ENCODE measurements at regions not wholly inside any gene's neighbourhood (a gene's known extent, or its start where the extent isn't known, plus 50 kb on each side); places are given as distances from the start of the nearest gene placed in this dataset.

- no peak for FAIRE-seq
These were observed 164.9 kb upstream of the MAF start for GRCh38 chr16:79765431-79765830.

GRCh38 chr16:79764415-79765110 lies 164.0 kb upstream of the MAF start:
- FAIRE-seq = no peak

GRCh38 chr16:79762217-79762616 lies 161.7 kb upstream of the MAF start:
- FAIRE-seq = no peak

- FAIRE-seq = no peak
These were observed 158.2 kb upstream of the MAF start for GRCh38 chr16:79758615-79759346.

DNA sequence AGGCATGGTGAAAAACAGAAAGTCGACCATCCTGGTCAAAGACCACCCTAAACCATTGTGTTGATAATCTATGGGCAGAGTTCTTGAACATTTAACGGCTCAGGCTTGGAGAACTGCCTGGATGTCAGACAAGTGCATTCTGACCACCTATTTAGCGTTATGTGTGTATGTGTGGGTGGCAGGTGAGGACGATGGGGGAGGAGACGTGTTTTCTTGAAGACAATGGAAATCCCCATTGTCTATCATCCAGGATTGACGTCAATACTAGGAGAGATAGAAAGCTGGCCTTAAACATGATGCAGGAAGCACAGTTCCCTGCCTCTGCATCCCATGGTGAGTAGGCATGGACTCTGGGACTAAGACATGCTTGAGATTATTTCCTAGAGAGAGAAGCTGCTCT lies 157.4 kb upstream of the MAF start:
- no peak for FAIRE-seq

GRCh38 chr16:79757163-79757562 lies 156.6 kb upstream of the MAF start:
- FAIRE-seq = no peak

- FAIRE-seq = no peak
These were observed 156.0 kb upstream of the MAF start for GRCh38 chr16:79756571-79756970.

GRCh38 chr16:79754501-79754900 lies 154.0 kb upstream of the MAF start:
- no peak for FAIRE-seq

DNA sequence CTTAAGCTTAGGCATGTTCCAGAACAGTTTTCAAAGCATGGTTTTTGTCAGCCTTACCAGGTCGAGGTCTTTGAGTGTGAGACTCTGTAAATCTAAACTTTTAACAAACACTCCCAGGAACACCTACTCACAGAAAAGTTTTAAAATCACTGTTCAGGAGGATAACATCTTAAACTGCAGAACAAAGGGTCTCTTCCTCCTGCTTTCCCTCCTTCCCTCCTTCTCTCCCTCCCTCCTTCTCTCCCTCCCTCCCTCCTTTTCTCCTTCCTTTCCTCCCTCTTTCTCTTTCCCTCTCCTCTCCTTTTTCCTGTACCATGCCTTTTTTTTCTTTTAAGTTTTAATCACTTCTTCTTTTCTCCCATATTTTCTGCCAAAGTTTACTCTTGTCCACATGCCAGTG lies 153.5 kb upstream of the MAF start:
- no peak for FAIRE-seq

- no peak for FAIRE-seq
These were observed 152.7 kb upstream of the MAF start for GRCh38 chr16:79753286-79753685.

DNA sequence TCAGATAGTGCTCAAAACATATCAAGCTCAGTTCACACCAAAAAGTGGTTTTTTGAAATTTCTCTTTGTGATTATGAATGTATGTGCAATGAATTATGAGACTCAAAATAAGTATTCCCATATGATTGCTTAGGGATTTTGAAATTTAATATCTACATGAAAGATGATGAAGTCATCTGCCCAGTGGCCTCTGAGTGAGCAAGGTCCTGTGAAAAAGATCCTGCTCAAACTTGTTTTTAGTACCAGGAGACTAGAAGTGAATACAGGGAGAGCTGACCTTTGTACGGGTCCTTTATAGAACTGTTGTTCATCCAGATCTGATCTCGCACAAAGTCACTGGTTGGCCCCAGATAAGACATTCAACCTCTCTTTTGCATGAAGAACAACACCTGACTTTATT lies 151.9 kb upstream of the MAF start:
- no peak for FAIRE-seq

- no peak for FAIRE-seq
These were observed 151.1 kb upstream of the MAF start for GRCh38 chr16:79751471-79752184.

DNA sequence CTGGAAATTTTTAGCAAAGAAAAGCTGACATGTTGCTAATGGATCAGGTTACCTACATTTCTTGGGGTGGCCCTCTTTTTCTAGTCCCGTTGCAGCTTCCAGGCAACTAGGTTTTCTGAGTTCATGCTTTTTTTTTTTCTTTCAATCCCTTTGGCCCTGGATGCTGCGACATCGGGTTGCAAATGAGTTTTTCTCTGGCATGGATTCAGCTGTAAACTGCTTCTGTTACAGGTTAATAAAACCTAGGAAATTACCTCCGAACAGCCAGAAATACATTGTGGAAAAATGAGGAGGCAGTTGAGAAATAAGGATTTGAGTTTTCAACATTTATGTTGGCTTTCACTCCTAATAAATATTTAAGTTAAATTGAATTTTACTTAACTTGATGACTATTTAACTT lies 149.8 kb upstream of the MAF start:
- FAIRE-seq = no peak

- no peak for FAIRE-seq
These were observed 148.1 kb upstream of the MAF start for GRCh38 chr16:79748629-79749028.

- no peak for FAIRE-seq
These were observed 147.2 kb upstream of the MAF start for GRCh38 chr16:79747688-79748087.

- no peak for FAIRE-seq
These were observed 139.7 kb upstream of the MAF start for GRCh38 chr16:79740252-79740651.

DNA sequence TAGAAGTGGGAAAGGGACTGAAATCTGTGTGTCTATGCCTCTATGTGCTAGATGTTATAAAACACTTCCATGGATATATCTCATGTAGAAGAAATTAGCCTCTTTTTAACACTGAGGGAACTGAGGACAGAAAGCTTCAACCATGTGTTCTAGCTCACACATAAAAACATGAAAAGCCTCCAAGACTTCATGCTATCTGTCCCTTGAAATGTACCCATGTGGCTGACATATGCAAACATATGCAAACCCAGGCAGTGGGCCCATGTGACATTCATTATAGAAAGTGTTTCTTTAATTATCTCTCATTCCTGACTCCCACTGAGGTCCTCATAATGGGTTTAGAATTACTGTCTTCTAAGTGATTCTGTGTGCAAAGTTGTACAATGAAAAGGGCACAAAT lies 134.7 kb upstream of the MAF start:
- no peak for FAIRE-seq

DNA sequence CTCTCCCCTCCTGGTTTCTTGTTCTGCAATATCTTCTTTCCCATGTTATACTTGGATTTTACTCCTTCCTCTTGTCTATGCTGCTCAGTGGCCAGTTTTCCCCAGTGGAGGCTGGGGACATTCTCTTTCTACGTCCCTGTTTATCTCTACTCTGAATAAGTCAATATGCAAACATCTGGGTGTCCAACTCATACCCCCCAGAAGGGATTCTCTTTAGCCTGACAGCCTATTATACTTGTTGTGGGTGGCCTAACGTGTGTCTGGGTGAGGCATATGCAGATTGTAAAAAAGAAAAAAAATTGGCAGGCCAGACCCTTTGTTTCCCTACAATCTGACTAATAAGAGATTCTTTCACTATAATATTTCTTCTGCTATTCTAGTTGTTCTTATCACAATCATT lies 134.2 kb upstream of the MAF start:
- no peak for FAIRE-seq

DNA sequence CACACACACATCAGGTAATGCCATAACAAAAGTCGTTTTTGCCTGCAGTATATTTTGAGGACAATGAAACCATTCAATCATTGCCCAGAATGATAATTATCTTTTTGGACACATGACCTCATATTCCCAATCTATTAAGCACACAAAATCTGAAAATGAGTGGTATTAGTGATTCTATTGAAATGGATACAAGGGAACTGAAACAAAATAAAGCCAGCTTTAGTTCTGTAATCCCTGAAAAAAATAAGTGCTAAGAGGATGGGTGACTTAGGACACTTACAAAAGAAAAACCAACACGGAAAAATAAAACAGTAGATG lies 128.3 kb upstream of the MAF start:
- no peak for FAIRE-seq

DNA sequence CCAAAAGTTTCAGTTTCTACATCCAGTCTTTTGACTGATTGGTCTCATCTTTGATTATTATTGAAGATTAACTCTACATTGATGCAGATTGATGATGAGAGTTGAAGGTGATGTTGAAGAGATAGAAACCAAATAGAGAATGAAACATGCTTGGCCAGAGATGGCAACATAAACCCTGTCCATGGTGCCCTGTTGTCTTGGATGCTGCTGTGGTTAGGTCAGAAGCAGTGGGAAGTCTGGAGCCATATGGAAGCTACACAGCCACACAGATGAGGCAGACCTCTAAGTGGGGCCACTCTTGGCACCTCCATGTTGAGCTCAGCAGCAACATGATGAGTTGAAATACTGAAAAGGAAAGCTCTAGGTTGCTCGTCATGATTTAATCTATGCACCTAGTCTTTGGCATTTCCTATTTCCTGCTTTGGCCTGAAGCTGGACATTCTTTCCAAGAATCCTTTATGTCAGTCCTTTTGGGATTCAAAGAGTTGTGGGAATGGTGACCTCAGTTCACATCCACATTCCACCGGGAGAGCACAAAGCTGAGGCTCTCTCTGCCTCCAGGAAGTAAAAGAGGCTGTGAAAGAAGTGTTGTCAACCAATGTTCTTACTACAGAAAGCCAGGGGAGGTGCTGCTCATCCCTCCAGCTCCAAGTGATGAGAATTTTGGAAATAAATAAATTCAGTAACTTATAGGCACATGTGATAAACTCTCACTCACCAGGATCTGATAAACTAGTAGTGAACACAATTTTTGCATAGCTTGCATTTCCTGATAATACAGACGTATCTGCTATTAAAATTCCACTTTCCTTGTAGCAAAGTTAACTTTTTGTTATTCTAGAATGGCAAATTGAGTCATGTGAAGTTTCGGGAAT lies 127.7 kb upstream of the MAF start:
- FAIRE-seq = no peak

GRCh38 chr16:79726902-79727301 lies 126.4 kb upstream of the MAF start:
- FAIRE-seq = no peak

GRCh38 chr16:79725051-79725450 lies 124.5 kb upstream of the MAF start:
- no peak for FAIRE-seq

DNA sequence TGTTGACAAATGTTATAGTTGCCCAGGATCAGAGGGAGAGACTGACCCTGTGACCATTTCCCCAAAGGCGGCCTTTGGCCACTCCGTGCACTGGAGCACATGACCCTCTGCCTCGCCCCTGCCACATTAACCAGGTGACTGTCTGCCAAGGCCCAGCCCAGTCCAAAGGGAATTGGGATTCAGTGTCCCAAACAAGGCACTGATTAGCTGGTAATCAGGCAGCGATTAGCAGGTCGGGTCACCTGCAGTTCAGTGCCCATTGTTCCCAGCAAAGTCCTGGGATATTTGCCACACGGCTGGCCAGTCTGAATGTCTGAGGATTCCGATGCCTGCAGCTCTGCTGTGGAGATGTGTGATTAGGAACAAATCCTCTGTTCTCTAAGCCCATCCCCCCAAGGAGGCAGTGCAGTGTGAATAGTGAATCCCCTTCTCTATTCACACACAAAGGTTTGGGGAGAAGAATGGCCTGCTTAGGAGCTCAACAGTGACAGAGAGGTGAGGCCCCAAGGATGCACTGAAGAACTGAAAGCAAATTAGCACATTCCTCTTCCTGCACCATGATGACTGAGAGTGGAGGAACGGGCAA lies 123.1 kb upstream of the MAF start:
- no peak for FAIRE-seq
